ENCODE measurements at regions not wholly inside any gene's neighbourhood (a gene's known extent, or its start where the extent isn't known, plus 50 kb on each side); places are given as distances from the start of the nearest gene placed in this dataset.

GRCh38 chr6:44739181-44739580 lies 351.7 kb downstream of the CDC5L start:
- TF ChIP-seq POLR2A (IDR thresholded peaks at IDR 0.05) (no peak), CTCF (IDR thresholded peaks at IDR 0.05) (no peak)
